GM12873 (cell line): ENCODE measurements at regions not wholly inside any gene's neighbourhood (a gene's known extent, or its start where the extent isn't known, plus 50 kb on each side); places are given as distances from the start of the nearest gene placed in this dataset.

Experiments
- TF ChIP-seq, protein P1 (sequence below): IDR thresholded peaks from 2 replicates; pipeline ENCODE4 v1.5.1; 2012; ENCODE audit warnings: low read depth, mild to moderate bottlenecking, moderate library complexity, low read length, control low read depth; ENCODE audit not compliant: insufficient read depth; ENCODE audit errors: missing control alignments

DNA sequence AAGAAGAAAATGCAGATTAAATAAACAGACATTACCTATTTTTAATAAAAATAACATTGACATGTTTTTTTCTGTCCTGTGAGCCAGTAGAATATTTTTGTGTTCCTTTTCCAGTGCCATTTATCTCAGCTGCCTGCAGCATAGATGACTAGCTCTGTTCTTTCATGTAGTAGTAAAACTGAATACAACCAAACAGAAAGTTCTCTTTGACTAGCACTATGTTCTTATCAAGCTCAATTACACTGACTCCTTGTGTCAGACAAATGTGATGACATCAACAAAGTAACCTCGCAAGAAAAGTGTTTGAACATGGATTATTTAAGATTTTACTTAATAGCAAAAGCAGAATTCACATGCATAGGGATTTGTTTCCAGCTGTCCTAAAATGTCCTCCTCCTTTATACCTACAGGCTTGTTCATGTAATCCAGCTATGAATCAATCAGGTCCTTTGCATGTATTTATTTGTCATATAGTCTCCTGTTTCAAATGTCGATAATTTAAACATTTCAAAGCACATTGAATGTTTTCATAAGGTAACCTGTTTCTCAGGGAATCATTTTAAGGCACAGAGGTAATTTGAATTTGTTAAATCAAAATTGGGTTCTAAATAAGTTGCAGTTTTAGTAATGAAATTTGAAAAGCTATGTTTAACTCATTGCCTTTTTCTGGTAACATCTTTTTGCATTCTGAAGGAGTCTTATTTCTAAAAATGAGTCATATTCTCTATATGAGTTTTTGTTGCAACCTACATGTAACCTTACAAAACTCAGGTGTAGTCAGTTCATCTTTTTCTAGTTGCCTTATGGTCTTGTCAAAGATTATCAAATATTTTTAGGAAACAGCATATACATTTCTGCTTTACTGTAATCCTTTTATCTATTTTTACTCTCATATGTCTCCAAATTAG lies 215.3 kb upstream of the GULP1 start:
- TF ChIP-seq, protein P1, sequence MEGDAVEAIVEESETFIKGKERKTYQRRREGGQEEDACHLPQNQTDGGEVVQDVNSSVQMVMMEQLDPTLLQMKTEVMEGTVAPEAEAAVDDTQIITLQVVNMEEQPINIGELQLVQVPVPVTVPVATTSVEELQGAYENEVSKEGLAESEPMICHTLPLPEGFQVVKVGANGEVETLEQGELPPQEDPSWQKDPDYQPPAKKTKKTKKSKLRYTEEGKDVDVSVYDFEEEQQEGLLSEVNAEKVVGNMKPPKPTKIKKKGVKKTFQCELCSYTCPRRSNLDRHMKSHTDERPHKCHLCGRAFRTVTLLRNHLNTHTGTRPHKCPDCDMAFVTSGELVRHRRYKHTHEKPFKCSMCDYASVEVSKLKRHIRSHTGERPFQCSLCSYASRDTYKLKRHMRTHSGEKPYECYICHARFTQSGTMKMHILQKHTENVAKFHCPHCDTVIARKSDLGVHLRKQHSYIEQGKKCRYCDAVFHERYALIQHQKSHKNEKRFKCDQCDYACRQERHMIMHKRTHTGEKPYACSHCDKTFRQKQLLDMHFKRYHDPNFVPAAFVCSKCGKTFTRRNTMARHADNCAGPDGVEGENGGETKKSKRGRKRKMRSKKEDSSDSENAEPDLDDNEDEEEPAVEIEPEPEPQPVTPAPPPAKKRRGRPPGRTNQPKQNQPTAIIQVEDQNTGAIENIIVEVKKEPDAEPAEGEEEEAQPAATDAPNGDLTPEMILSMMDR: no peak

DNA sequence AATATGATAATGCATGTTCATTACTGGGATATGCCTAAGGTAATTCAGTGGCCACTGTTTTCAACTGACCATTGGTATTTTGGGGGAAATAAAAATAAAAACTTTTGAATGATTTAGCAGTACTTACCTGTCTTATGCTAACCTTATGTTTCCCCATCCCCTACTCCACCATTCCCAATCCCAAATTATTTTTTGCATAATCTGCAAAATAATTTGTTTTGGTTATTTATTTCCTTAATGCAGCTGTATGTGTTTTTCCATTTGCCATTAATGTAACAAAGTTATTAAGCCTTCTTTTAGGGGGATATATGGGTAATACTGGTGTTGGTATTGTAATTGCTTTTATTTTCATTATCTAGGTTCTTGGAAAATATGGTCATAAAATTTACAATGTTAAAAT lies 213.9 kb upstream of the GULP1 start:
- TF ChIP-seq, protein P1: no peak

DNA sequence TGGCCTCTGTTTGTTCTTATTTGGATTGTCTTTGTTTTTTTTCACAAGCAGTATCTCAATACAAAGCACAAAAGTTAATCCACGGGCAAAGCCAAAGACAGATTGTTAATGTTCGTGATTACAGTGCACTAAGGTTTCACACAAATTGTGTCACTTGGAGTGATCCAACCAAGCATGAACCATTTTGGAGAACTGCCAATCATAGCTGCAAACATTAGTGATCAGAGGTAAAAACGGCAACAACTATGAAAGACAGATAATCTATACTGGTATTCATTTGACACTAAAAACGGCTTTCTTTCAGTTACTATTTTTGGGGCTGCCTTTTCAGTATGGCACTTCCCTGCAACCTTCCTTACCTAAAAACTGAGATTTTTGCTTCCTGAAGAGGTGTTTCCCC lies 213.1 kb upstream of the GULP1 start:
- TF ChIP-seq, protein P1: no peak

DNA sequence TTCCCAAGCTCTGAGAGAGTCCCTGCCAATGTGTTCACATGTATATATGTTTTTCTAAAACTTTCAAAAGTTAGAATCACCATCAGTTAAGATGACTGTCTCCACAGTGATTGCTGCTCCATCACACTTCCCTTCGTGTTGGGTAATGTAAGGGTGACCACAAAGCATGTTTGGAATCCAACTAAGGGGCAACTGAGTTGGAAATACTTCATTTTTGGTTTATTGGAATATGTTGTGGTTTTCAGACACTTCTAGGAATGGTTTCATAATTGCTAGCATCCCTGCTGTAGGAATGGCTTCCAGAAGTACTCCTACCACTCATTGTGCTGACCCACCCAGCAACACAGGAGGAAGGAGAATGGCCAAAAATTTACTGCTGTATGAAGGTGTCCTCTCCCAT lies 212.5 kb upstream of the GULP1 start:
- TF ChIP-seq, protein P1: no peak

DNA sequence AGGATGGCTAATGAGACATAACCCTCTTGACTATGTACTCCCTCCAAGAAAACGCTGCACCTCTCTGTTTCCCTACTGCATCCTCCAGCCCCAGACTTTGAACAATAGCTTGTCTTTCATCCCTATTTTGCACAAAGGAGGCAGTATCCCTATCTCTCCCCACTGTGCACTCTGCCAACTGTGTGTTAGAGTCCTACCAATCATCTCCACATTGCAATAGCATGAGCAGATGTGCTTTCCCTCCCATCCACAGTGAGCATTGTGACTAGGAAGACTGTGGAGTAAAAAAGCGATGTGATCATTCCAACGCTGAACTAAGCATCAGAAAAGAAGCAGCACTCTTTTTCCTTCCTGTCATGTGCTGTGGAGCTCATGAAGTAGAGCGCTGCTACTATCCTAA lies 206.3 kb upstream of the GULP1 start:
- TF ChIP-seq, protein P1: no peak

DNA sequence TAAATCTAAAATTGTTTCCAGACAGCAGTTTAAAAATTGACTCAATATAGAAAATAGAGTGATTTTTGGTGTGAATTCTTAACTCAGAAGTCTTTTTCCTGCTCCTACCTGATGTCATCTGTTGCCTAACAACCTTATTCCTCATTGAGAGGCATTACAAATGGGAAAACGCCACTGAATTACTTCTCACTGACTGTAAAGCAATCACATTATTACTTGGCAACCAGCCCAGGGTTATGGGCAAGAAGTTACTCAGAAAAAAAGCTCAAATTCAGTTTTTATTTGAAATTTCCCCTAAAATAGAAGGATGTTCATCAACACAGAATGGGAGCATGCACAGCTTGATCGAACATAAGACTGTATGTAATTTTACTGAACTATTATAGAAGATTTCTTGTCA lies 201.8 kb upstream of the GULP1 start:
- TF ChIP-seq, protein P1: no peak

DNA sequence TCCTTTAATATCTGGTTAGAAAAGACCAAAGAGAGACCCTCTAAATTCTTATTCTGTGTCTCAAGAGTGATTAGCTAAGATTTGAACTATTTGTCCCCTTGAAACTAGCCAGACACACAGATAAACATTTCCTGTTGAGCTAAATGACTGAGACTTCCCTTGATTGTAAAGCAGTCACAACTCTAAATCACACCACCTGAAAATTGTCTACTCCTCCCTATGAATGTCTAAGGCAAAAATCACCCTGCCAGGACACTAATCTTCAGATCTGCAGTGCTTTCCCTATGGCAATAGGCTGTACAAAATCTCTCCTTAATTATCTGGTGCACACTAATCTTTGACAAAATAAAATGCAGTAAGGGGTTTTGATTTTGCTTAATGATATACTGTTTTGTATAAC lies 200.5 kb upstream of the GULP1 start:
- TF ChIP-seq, protein P1: no peak
